Pulmonary artery endothelial cell (primary cell): ENCODE measurements at regions not wholly inside any gene's neighbourhood (a gene's known extent, or its start where the extent isn't known, plus 50 kb on each side); places are given as distances from the start of the nearest gene placed in this dataset.

ENCODE experiments used
- DNase-seq: peaks from one replicate; pipeline ENCODE4 v3.0.0-alpha.2; 2011; ENCODE audit warnings: low read depth, low spot score

GRCh38 chr17:79374087-79374689 lies 236.7 kb downstream of the RBFOX3 start:
- no peak for DNase-seq

GRCh38 chr17:79372470-79373238 lies 238.2 kb downstream of the RBFOX3 start:
- DNase-seq: no peak

GRCh38 chr17:79371984-79372383 lies 238.9 kb downstream of the RBFOX3 start:
- no peak for DNase-seq

- DNase-seq: no peak
Measured at GRCh38 chr17:79370594-79370993, 240.3 kb downstream of the RBFOX3 start.

GRCh38 chr17:79370126-79370525 lies 240.7 kb downstream of the RBFOX3 start:
- DNase-seq: no peak

- DNase-seq: no peak
Measured at GRCh38 chr17:79369532-79369931, 241.3 kb downstream of the RBFOX3 start.

GRCh38 chr17:79369001-79369400 lies 241.8 kb downstream of the RBFOX3 start:
- no peak for DNase-seq

GRCh38 chr17:79368521-79368920 lies 242.3 kb downstream of the RBFOX3 start:
- DNase-seq: no peak

GRCh38 chr17:79366988-79367571 lies 243.8 kb downstream of the RBFOX3 start:
- DNase-seq: no peak

GRCh38 chr17:79365836-79366770 lies 244.7 kb downstream of the RBFOX3 start:
- DNase-seq: no peak

- DNase-seq: no peak
Measured at GRCh38 chr17:79365351-79365750, 245.5 kb downstream of the RBFOX3 start.

GRCh38 chr17:79364315-79365094 lies 246.3 kb downstream of the RBFOX3 start:
- no peak for DNase-seq

GRCh38 chr17:79363552-79364275 lies 247.1 kb downstream of the RBFOX3 start:
- no peak for DNase-seq

GRCh38 chr17:79362772-79363305 lies 248.0 kb downstream of the RBFOX3 start:
- no peak for DNase-seq

GRCh38 chr17:79361873-79362771 lies 248.7 kb downstream of the RBFOX3 start:
- no peak for DNase-seq

GRCh38 chr17:79361221-79361734 lies 249.6 kb downstream of the RBFOX3 start:
- no peak for DNase-seq

- no peak for DNase-seq
Measured at GRCh38 chr17:79360196-79360595, 250.7 kb downstream of the RBFOX3 start.

GRCh38 chr17:79356839-79357447 lies 253.9 kb downstream of the RBFOX3 start:
- no peak for DNase-seq
